ENCODE measurements at regions not wholly inside any gene's neighbourhood (a gene's known extent, or its start where the extent isn't known, plus 50 kb on each side); places are given as distances from the start of the nearest gene placed in this dataset.
"Not testable (repeated sequence)": the region's sequence is repeated elsewhere in the genome, so short reads cannot be mapped to it uniquely, and the experiment has no call there.

GRCh38 chr16:54879681-54880080 is 51.0 kb upstream of the IRX5 start:
- Histone ChIP-seq H3K27ac (no peak overlapping the region), H3K27me3 (replicated peaks) (no peaks in the 10 kb centered on the region), H3K4me3 (ENCODE audit: low read depth, low read length) (no peak overlapping the region), H3K36me3 (replicated peaks) (no peaks in the 10 kb centered on the region)
- no peak for TF ChIP-seq CTCF (IDR thresholded peaks at IDR 0.05; ENCODE audit: low read depth, low read length, missing control alignments)
- in situ Hi-C loops (cut with HindIII; ENCODE audit: low pct_ligation_motif_present, low sequenced_read_pairs) = no loop called here
- no peak for DNase-seq

GRCh38 chr16:54878301-54878700 is 52.4 kb upstream of the IRX5 start:
- no peaks in the 10 kb centered on the region for H3K36me3 ChIP-seq (replicated peaks)
- in situ Hi-C loops (cut with HindIII; ENCODE audit: low pct_ligation_motif_present, low sequenced_read_pairs) = no loop called here
- H3K27ac ChIP-seq = no peak overlapping the region
- H3K27me3 ChIP-seq (replicated peaks) = no peaks in the 10 kb centered on the region
- no peak for DNase-seq
- TF ChIP-seq CTCF (IDR thresholded peaks at IDR 0.05; ENCODE audit: low read depth, low read length, missing control alignments) = no peak
- H3K4me3 ChIP-seq (ENCODE audit: low read depth, low read length) = no peak overlapping the region

- in situ Hi-C loops (cut with HindIII; ENCODE audit: low pct_ligation_motif_present, low sequenced_read_pairs) = no loop called here
- TF ChIP-seq CTCF (IDR thresholded peaks at IDR 0.05; ENCODE audit: low read depth, low read length, missing control alignments) = no peak
- H3K27me3 ChIP-seq (replicated peaks) = no peaks in the 10 kb centered on the region
- DNase-seq = no peak
- no peaks in the 10 kb centered on the region for H3K36me3 ChIP-seq (replicated peaks)
- no peak overlapping the region for H3K27ac ChIP-seq
- H3K4me3 ChIP-seq (ENCODE audit: low read depth, low read length) = no peak overlapping the region
Measured at GRCh38 chr16:54875443-54875842, 55.2 kb upstream of the IRX5 start.

- H3K27me3 ChIP-seq (replicated peaks); in situ Hi-C loops (cut with HindIII; ENCODE audit: low pct_ligation_motif_present, low sequenced_read_pairs); H3K27ac ChIP-seq; DNase-seq; H3K4me3 ChIP-seq (ENCODE audit: low read depth, low read length); H3K36me3 ChIP-seq (replicated peaks): not testable (repeated sequence)
Measured at GRCh38 chr16:54873716-54874373, 56.8 kb upstream of the IRX5 start.

- in situ Hi-C loops (cut with HindIII; ENCODE audit: low pct_ligation_motif_present, low sequenced_read_pairs) = no loop called here
- no peak for DNase-seq
- no peak for TF ChIP-seq CTCF (IDR thresholded peaks at IDR 0.05; ENCODE audit: low read depth, low read length, missing control alignments)
- Histone ChIP-seq H3K27ac (no peak overlapping the region), H3K36me3 (replicated peaks) (no peaks in the 10 kb centered on the region), H3K4me3 (ENCODE audit: low read depth, low read length) (no peak overlapping the region), H3K27me3 (replicated peaks) (no peaks in the 10 kb centered on the region)
Measured at GRCh38 chr16:54873071-54873470, 57.6 kb upstream of the IRX5 start.

- no peak for TF ChIP-seq CTCF (IDR thresholded peaks at IDR 0.05; ENCODE audit: low read depth, low read length, missing control alignments)
- in situ Hi-C loops (cut with HindIII; ENCODE audit: low pct_ligation_motif_present, low sequenced_read_pairs) = no loop called here
- Histone ChIP-seq H3K36me3 (replicated peaks) (no peaks in the 10 kb centered on the region), H3K27me3 (replicated peaks) (no peaks in the 10 kb centered on the region), H3K4me3 (ENCODE audit: low read depth, low read length) (no peak overlapping the region), H3K27ac (no peak overlapping the region)
- no peak for DNase-seq
Measured at GRCh38 chr16:54870151-54870550, 60.5 kb upstream of the IRX5 start.
